Breast epithelium (tissue), 4 donors: ENCODE measurements at regions not wholly inside any gene's neighbourhood (a gene's known extent, or its start where the extent isn't known, plus 50 kb on each side); places are given as distances from the start of the nearest gene placed in this dataset.

ENCODE experiments used
- DNase-seq, 2 donors: peaks; one replicate each; pipeline ENCODE4 v3.0.0-alpha.2; 2019; ENCODE audit warnings: low spot score in 2 of 2
- H3K27ac ChIP-seq, 2 donors: fragments of 200-600 bp; sonication (generic) in 1 of 2; one replicate each; pipeline ENCODE4 v1.5.1; 2016 to 2019; ENCODE audit warnings: mild to moderate bottlenecking in 1 of 2
- H3K27me3 ChIP-seq, 2 donors: fragments of 200-600 bp; sonication (generic) in 1 of 2; one replicate each; pipeline versions ENCODE4 v1.5.1 to v1.6.0; 2017 to 2019; ENCODE audit warnings: control low read depth in 1 of 2, mild to moderate bottlenecking in 1 of 2
- H3K36me3 ChIP-seq: fragments of 200-600 bp; one replicate; pipeline ENCODE4 v1.5.1; 2019
- H3K4me1 ChIP-seq, 2 donors: fragments of 200-600 bp; sonication (generic); one replicate each; pipeline ENCODE4 v1.5.1; 2016 to 2019; ENCODE audit warnings: control low read depth in 1 of 2
- H3K4me3 ChIP-seq, 3 donors: fragments of 200-600 bp; sonication (generic); 1 replicate in 2 of 3; 2 replicates in 1 of 3; pipeline ENCODE4 v1.5.1; 2016 to 2019; ENCODE audit warnings: mild to moderate bottlenecking in 3 of 3, moderate library complexity in 2 of 3
- H3K9me3 ChIP-seq, 2 donors: fragments of 200-600 bp; sonication (generic) in 1 of 2; one replicate each; pipeline ENCODE4 v1.5.1; 2016 to 2019; ENCODE audit warnings: control low read depth in 1 of 2
- CTCF ChIP-seq, 3 donors: fragments of 450-650 bp; IDR thresholded peaks; one replicate each; pipeline ENCODE4 v1.5.1; 2016 to 2017; ENCODE audit warnings: antibody characterized with exemption in 3 of 3, mild to moderate bottlenecking in 3 of 3, moderate library complexity in 3 of 3
- POLR2A ChIP-seq: fragments of 450-650 bp; IDR thresholded peaks from one replicate; pipeline ENCODE4 v1.6.1; 2016; ENCODE audit warnings: antibody characterized with exemption, mild to moderate bottlenecking, moderate library complexity
- POLR2AphosphoS5 ChIP-seq, 3 donors: sonication (generic); formaldehyde crosslinking; IDR thresholded peaks; one replicate each; pipeline ENCODE4 v1.6.1; 2017; ENCODE audit warnings: antibody characterized with exemption in 3 of 3
- intact Hi-C: fragments of 100-400 bp; cut with DNase I; formaldehyde crosslinking; loops from one replicate; pipeline ENCODE4 v1.15.1; 2023; ENCODE audit warnings: low total_unique reads

GRCh38 chr10:107616463-107617410 lies 452.2 kb upstream of the SORCS1 start:
- Histone ChIP-seq H3K9me3 (no peaks in the 10 kb centered on the region), H3K27me3 (no peaks in the 10 kb centered on the region), H3K36me3 (no peaks in the 10 kb centered on the region), H3K4me3 (no peak overlapping the region), H3K4me1 (no peaks in the 10 kb centered on the region), H3K27ac (no peak overlapping the region)
- DNase-seq = no peak
- intact Hi-C loops = no loop called here
- TF ChIP-seq POLR2A (no peak), POLR2AphosphoS5 (IDR thresholded peaks at IDR 0.05) (no peak), CTCF (IDR thresholded peaks at IDR 0.05) (no peak)

- Histone ChIP-seq H3K4me3 (no peak overlapping the region), H3K36me3 (no peaks in the 10 kb centered on the region), H3K27ac (no peak overlapping the region), H3K27me3 (no peaks in the 10 kb centered on the region), H3K9me3 (no peaks in the 10 kb centered on the region), H3K4me1 (no peaks in the 10 kb centered on the region)
- intact Hi-C loops = no loop called here
- no peak for DNase-seq
- TF ChIP-seq POLR2AphosphoS5 (IDR thresholded peaks at IDR 0.05) (no peak), POLR2A (no peak), CTCF (IDR thresholded peaks at IDR 0.05) (no peak)
Measured at GRCh38 chr10:107616031-107616430, 451.5 kb upstream of the SORCS1 start.

- H3K9me3 ChIP-seq = no peaks in the 10 kb centered on the region
- no peak overlapping the region for H3K4me3 ChIP-seq
- no peaks in the 10 kb centered on the region for H3K27me3 ChIP-seq
- H3K27ac ChIP-seq = no peak overlapping the region
- no peak for DNase-seq
- intact Hi-C loops = no loop called here
- no peak for TF ChIP-seq CTCF (IDR thresholded peaks at IDR 0.05)
- no peak for TF ChIP-seq POLR2A
- TF ChIP-seq POLR2AphosphoS5 (IDR thresholded peaks at IDR 0.05) = no peak
- H3K4me1 ChIP-seq = no peaks in the 10 kb centered on the region
- no peaks in the 10 kb centered on the region for H3K36me3 ChIP-seq
Measured at GRCh38 chr10:107614939-107615685, 450.6 kb upstream of the SORCS1 start.

GRCh38 chr10:107611115-107611514 lies 446.6 kb upstream of the SORCS1 start:
- no peak overlapping the region for H3K27ac ChIP-seq
- no peak for DNase-seq
- H3K27me3 ChIP-seq = no peaks in the 10 kb centered on the region
- no peak overlapping the region for H3K4me3 ChIP-seq
- TF ChIP-seq POLR2AphosphoS5 (IDR thresholded peaks at IDR 0.05) = no peak
- TF ChIP-seq POLR2A = no peak
- TF ChIP-seq CTCF (IDR thresholded peaks at IDR 0.05) = no peak
- H3K4me1 ChIP-seq = no peaks in the 10 kb centered on the region
- intact Hi-C loops = loop anchor here (2.0 kb wide), 1 partner anchor 44 kb away; no protein-coding TSS in a partner anchor
- no peaks in the 10 kb centered on the region for H3K9me3 ChIP-seq
- H3K36me3 ChIP-seq = no peaks in the 10 kb centered on the region

GRCh38 chr10:107589081-107589480 lies 424.6 kb upstream of the SORCS1 start:
- Histone ChIP-seq H3K4me3 (no peak overlapping the region), H3K27me3 (no peaks in the 10 kb centered on the region), H3K4me1 (no peaks in the 10 kb centered on the region), H3K27ac (no peak overlapping the region), H3K36me3 (no peaks in the 10 kb centered on the region), H3K9me3 (peaks cover 12 to 15% of the 10 kb centered on the region in 2 donors)
- no peak for TF ChIP-seq CTCF (IDR thresholded peaks at IDR 0.05)
- no peak for TF ChIP-seq POLR2AphosphoS5 (IDR thresholded peaks at IDR 0.05)
- TF ChIP-seq POLR2A = no peak
- intact Hi-C loops = no loop called here
- DNase-seq = no peak
